Stimulated activated CD4-positive, alpha-beta T cell treated with anti-CD3 and anti-CD28 coated beads, Interleukin-4, amount 100 ng/mL, for 4 hours (primary cell): ENCODE measurements at regions not wholly inside any gene's neighbourhood (a gene's known extent, or its start where the extent isn't known, plus 50 kb on each side); places are given as distances from the start of the nearest gene placed in this dataset.
"Not testable (repeated sequence)": the region's sequence is repeated elsewhere in the genome, so short reads cannot be mapped to it uniquely, and the experiment has no call there.

Source experiments
- DNase-seq, 2 experiments: peaks; one replicate each; pipeline ENCODE4 v3.0.0-alpha.2; 2020

DNA sequence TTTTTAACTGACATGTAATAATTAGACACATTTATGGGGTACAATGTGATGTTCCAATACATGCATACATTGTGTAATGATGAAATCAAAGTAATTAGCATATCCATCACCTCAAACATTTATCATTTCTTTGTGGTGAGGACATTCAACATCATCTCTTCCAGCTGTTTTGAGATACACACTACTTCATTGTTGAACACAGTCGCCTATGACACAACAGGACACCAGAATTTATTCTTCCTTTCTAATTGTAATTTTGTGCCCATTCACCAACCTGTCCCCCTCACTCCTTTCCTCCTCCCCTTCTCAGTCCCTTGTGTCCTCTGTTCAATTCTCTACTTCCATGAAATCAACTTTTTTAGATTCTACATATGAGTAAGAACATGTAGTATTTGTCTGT, 113.4 kb upstream of the CBLB start:
- no peak for DNase-seq

DNA sequence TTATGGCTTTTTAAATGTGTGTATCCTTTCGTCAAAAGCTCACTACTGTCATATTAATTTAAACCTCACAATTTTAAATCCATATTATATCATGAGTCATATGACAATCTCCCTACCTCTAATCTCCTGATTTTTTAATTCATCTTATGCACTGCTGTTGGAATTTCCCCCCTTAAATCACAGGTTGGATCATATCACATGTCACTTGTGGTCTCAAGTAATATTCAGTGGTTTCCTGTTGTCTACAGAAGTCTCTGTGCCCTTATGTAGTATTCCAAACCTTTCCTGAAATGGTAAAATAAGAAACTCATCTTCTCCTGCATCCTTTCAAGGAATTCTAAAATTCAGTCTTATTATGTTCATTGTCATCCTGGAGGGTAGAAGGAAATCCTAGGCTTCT, 116.0 kb upstream of the CBLB start:
- no peak for DNase-seq

DNA sequence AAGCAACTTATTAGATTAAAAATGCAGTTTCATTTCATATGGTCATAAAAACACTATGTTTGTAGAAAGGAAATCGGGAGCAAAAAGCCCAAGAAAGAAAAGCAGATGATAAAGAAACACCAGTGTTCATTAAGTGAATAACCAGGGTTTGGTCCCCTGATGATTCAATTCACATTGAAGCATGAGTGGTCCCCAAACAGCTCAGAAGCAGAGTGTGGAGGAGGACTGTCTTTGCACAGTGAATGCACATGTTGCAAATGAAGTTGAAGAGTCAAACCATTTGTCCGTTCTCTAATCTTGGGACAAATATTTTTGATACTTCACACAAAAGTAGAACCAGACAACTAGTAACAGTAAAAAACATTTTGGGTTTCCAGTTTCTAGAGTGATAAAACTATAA, 117.5 kb upstream of the CBLB start:
- not testable (repeated sequence) for DNase-seq

DNA sequence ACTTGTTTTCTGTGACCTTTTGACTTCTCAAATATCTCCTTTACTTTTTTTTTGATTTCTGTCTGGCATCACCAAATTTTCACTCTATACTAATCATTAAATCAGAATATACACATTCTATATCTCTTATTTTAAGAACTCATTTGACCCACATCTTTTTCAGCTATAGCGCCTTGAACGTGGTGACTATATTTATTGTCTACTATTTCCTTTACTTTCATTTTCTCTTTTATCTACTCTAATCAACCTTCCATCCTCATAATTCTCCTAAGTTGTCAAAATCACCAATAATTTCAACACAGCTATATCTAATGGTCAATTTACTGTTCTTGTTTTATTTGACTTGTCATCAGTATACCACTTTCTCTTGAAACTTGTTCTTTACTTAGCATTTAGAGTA, 119.0 kb upstream of the CBLB start:
- DNase-seq, result no peak

DNA sequence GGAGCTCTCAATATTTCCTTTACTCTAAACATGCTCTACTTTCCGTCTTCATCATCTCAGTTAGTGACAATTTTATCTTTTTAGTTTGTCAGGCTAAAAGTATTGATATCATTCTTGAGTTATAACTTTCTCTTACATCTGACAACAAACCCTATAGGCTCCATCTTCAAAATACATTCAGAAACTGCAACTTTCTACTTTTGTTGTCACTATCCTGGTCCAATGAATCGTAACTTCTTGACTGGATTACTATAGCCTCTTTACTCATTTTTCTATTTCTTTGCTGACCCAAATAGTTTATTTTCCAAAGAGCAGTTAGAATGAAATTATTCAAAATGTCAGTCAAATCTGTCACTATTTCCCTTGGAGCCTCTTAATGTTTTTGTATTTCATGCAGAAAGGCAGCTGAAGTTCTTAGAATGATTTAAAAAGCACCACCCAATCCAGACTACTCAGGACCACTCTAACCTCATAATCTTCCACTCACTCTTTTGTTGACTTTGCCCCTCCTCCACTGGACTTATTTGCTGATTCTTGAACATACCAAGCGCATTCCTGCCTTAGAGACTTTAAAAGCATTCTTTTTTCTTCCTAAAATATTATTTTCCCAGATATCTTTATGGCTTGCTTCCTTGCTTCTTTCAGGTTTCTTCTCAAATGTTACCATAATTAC, 119.9 kb upstream of the CBLB start:
- no peak for DNase-seq

DNA sequence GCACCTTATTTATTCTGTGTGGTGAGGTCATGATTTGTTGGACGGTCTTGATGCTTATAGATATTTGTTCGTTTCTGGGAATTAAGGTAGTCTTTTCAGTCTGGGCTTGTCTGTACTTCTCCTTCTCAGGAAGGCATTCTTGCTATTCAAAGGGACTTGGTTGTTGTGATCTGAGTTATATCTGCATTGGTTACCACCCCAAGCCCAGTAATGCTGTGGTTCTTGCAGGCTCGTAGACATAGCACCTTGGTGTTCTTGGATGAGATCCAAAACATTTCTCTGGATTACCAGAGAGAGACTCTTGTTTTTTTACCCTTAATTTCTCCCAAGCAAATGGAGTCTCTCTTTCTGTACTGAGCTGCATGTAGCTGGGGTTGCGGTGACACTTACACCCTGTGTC, 128.0 kb upstream of the CBLB start:
- no peak for DNase-seq

DNA sequence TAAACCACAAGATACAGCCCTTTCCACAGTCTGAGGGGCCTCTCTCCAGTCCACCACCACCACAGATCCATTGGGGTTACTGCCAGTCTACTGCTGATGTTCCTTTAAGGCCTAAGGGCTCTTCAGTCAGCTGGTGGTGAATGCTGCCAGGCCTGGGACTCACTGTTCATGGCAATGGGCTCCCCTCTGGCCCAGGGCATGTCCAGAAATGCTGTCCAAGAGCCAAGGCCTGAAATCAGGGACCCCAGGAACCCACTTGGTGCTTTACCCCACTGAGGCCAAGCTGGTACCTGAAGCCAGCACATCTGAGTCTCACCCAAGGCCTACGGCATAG, 128.6 kb upstream of the CBLB start:
- DNase-seq, result no peak

DNA sequence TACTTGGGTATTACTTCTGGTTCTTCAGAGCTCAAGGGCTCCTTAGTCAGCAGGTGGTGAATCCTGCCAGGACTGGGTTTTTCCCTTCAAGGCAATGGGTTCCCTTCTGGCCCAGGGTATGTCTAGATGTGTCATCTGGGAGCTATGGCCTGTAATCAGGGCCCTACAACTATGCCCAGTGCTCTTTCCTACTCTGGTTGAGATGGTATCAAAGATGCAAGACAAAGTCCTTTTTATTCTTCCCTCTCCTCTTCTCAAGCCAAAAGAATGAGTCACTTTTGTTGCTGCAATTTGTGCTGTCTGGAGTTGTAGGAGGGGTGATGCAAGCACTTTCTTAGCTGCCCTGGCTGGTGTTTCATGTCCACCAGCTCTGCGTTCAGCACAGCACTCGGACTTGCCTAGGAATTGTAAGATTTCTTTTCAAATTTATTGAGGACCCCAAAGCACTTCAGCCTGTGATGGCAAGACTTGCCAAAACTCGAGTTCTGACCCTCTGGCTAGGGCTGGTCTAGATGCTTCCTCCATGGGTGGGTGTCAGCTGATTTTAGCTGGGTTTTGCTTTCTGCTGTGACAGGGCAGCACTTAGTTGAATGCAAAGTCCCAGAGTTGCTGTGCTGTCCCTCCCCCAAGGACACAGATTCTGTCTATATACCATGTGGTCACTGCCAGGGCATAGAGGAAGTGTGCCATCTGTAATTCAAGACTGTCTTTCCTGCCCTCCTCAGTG, 129.2 kb upstream of the CBLB start:
- no peak for DNase-seq

DNA sequence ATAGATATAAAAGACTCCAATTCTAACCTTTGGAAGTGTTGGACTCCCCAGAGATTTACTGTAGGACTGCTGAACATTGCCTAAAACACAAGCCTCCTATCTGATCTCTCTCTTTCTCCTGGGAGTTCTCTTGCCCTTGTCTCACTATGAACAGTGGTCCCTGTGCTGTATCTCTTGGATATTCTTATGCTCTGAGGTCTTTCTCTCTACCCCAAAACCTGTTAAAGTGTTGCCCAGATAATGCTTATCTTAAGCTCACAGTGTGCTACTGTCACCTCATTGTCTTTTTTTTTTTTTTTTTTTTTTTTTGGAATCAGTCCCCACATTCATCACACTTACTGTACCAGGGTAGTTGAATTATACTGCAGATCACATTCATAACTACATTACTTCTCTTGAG, 131.0 kb upstream of the CBLB start:
- DNase-seq, result no peak

DNA sequence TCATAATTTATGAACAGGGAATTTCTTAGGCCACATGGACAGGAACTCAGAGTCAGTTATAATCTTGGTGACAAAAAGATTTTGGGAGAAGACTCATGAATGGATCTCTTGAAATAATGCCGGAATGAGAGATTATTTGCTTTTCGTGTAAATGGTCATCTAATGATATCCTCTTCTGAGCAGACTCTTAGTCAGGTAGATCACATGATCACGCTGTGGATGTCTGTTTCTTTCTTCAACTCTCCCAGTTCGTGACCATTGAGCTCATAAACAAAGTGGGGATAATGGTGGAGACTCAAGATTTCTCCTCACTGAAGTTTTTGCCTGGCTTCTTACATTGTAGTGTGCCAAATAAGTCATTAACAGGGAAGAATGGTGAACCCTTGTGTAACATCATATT, 133.1 kb upstream of the CBLB start:
- no peak for DNase-seq

DNA sequence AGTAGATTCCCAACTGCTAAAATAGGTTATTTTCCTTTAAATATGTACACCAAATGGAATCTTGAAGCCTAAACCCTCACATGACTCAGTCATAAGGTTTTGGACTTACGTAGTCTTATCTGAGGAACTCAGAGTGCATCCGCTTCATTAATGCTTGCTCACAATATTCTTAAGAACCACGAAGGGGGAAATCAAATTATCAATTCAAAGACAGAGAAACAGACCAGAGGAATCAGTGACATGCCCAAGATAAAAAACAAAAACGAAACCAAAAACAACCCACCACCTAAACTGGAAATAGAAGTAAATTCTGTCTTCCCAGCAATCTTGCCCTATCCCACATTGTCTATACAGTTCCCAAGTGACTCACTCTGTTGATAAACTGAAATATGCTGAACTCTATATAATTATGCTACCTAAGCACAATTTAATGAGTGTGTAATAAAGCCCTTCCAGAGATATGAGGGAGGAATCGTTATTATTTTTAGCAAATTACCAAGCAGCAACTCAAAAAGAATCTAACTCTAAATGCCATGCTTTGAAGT, 135.4 kb upstream of the CBLB start:
- DNase-seq, result no peak

DNA sequence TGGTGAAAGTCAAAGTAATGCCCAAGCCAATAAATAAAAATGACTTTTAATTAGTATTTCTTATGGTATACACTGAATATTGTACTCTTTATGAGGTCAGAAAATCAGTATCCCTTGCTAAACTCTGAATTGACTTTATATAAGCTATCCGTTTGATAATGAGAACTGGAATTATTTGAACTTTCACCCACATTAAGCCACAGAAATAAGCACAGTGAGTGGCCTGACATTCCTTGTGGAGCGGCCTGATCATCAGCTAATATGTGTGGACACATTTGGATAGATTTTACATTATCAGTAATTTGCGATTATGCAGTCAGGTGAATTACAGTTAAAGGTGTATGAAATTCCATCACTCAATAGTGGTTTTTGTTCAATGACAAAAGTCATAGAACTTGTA, 136.0 kb upstream of the CBLB start:
- no peak for DNase-seq

DNA sequence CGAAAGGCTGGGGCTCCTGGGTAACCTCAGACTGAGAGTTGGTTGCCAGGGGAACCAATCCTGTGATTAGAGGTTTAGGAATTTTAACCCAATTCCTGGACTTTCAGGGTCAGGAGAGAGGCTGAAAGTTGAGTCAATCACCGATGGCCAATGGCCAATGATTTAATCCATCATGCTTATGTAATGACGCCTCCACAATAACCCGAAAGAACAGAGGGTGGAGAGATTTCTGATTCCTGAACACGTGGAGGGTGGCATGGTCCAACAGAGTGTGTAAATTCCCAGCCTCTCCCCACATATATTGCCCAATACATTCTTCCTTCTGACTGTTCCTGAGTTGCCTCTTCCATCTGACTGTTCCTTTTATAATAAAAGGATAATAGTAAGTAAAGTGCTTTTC, 137.2 kb upstream of the CBLB start:
- no peak for DNase-seq

DNA sequence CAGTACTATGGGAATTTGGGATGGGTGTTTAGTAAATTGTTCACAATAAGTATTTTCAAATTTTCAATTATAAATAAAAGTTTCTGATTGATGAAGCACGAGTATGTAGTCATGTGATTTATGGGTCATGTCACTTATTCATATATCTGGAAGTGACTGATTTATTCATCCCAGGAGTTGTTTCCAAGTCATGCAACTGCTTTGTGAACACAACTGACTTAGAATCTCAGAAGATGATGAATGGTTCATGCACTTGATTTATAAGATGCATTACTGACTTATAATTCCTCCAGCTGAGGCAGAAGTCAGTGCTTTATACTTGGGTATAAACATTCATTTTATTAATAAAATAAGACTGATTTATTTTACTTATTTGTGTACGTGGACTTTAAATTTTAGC, 137.8 kb upstream of the CBLB start:
- no peak for DNase-seq

DNA sequence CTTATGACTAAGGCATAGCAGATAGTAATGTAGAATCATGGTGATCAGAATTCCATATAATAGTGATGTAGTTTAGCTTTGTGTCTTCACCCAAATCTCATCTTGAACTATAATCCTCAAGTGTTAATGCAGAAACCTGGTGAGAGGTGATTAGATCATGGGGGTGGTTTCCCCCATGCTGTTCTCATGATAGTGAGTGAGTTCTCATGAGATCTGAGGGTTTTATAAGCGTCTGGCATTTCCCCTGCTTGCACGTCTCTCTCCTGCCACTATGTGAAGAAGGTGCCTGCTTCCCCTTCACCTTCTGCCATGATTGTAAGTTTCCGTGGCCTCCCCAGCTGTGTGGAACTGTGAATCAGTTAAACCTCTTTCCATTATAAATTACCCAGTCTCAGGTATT, 138.7 kb upstream of the CBLB start:
- peak in 1 of 2 experiments; percentile 35 for DNase-seq

DNA sequence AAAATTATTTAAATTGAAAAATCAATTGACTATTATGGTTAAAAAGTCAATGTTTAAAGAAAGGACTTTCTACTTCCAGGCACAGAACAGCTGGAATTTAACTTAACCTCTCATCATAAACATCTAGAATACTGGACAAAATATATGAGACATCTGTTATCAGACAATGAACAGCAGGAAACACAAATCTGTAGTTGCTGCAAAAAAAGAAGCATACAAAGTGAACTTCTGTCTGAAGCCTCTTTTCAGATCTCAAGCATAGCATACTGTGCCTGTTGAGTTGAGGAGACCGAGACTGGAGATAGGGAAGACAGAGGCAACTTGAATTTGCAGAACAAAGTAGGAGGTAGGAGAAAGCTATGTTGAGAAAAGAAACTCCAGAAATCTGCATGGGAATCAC, 140.0 kb upstream of the CBLB start:
- no peak for DNase-seq

DNA sequence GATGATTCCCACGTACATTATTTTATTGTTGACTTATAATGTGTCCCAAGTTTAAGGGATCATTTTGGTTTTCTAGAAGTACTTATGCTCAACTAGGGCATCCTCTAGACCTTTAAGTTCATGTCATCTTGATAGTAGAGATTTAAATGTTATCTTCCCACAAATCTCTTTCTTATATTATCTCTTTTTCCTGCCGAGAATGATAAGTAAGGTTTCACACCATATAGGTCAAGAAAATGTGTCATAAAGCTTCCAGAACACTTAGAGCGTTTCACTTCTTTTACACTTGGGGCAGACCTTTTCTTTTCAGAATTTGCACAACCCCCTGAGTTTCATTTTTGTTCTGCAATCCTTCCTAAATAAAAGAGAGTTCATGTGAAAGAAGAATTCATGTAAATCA, 142.0 kb upstream of the CBLB start:
- no peak for DNase-seq

DNA sequence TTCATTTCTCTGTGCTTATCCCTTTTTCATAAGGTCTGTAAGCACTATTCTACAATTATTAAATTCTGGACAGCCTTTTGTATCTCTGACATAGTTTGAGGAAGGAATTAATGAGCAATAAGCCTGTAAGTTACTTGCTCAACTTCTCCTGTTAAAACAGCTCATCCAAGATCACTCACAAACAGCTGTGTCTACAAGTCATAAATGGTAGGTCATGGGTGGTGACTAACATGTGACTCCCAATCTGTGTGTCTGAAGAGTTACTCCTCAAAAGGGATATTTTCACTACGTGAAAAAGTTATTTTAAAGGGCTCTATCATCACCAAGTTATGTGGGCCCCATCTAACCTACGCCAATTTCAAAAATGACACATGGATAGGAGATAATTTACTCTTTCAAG, 145.2 kb upstream of the CBLB start:
- DNase-seq, result no peak

DNA sequence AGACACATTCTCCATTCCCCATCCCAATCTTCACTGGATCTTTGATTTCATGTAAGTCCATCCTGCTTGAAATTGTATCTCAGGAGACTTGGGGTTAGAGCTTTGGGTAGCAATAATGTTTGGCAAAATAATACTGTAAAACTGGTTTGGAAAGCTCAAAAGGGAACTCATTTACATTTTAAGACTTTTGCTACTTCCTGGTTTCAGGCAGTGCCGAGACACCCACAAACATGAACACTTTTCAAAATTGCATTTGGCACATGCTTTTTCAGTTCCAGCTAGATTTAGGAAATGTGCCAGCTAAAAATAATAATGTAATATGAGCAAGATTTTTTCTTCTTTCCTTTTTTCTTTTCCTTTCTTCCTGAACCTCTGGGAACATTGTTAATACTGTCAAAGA, 145.7 kb upstream of the CBLB start:
- no peak for DNase-seq

DNA sequence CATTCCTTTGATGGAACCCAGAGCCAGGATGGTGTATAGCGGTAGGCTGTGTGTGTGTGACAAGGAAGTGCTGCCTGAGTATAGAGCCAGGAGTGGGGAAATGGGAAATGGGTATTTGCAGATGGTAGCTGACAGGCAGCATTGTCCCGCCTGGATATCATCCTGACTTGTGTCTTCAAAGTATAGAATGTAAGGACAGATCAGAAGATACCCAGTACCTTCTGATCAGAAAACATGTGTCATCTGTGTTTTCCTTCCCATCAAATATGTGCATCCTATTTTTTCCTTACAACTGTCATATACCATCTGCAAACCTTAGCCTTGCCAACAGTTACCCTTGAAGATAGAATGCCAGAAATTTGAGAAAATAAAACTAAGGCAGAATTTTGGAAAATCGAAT, 146.2 kb upstream of the CBLB start:
- no peak for DNase-seq

DNA sequence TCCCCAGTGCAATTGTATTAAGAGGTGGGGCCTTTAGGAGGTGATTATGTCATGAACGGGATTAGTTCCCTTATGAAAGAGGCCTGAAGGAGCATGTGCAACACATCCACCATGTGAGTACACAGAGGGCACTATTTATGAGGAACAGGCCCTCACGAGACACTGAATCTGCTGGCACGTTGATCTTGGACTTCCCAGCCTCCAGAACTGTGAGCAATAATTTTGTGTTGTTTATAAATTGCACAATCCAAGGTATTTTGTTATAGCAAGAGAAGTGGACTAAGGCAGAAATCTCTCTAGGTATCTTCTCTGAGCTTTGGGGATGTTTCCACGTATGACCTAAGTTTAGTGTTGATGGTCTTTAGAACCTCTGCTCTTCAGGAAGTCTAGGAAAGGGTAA, 149.3 kb upstream of the CBLB start:
- no peak for DNase-seq

DNA sequence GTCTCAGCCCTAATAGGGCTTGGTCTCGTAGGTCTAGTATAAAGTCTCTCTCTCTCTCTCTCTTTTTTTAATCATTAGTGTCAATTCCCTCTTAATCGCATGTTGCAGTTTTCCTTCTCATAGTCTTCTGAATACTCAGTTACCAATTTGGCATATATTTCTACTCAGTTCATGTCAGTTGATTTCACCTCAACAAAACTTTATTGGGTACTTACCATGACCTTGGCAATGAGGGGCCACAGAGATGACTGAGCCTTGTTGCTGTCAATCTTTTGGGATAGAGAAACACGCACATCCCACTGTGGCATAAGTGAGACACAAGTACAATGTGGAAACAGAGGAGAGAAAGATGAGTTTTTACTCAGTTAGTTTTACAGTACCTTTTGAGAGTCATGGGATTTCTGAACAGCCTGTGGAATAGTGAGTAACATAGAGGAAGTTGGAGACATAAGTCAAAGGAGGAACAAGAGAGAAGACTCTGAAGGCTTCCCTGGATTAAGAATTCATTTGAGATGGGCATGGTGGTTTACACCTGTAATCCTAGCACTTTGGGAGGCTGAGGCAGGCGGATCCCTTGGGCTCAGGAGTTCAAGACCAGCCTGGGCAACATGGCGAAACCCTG, 150.2 kb upstream of the CBLB start:
- no peak for DNase-seq

DNA sequence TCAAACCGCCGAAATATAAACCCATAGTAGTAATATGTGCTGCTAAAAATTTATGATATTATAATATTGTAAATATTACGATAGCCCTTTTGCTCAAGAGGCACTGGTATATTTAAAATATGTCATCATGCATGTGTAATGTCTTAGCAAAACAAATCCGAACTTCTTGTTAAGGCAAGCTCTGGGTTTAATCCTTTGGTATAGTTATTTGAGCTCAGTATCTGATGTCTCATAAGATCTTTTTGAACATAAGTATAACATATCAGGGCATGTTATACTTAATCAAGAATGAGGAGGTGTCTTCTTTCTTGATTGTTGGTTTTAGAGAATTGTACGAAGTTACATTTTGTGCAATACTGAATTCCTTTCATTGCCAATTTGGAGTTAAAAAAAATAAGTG, 154.1 kb upstream of the CBLB start:
- DNase-seq, result no peak

DNA sequence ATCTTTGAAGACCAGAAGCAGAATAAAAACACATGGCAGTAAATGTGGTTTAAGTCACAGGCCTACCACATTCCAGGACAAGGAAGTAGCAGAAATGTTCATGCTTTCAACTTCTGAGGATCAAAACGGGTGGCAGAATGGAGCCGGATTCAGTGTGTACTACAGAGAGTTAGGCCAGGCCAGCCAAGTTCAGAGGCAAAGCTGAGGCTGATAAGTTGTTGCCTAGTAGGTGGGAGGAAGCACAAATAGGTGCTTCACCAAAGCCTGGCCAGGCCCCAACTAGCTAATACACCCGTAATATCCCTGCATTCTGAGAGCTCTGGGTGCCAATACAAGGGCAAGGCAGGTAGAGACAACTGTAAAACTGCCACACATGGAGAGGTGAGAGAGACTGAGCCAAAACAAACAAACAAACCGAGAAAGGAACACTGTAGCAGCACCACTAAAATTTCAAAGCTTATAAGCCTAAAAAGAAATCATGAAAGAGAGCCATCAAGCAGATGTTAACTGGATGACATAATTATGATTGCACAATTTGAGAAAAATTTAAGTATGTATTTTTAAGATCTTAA, 156.4 kb upstream of the CBLB start:
- no peak for DNase-seq
